Dedifferentiated amniotic fluid mesenchymal stem cell (primary cell): ENCODE measurements at regions not wholly inside any gene's neighbourhood (a gene's known extent, or its start where the extent isn't known, plus 50 kb on each side); places are given as distances from the start of the nearest gene placed in this dataset.
"Not testable (repeated sequence)": the region's sequence is repeated elsewhere in the genome, so short reads cannot be mapped to it uniquely, and the experiment has no call there.

Source experiments
- DNase-seq: peaks from one replicate; pipeline ENCODE4 v3.0.0-alpha.2; 2016; ENCODE audit errors: extremely low spot score

- DNase-seq, result peak; percentile 41
Observed at GRCh38 chr5:124179819-124180218, 566.6 kb downstream of the ZNF608 start.

- DNase-seq, result no peak
Observed at GRCh38 chr5:124178050-124178449, 568.4 kb downstream of the ZNF608 start.

GRCh38 chr5:124176692-124177091 is 569.7 kb downstream of the ZNF608 start:
- DNase-seq, result no peak

GRCh38 chr5:124173386-124173785 is 573.1 kb downstream of the ZNF608 start:
- no peak for DNase-seq

- DNase-seq, result no peak
Observed at GRCh38 chr5:124172389-124173003, 573.9 kb downstream of the ZNF608 start.

- not testable (repeated sequence) for DNase-seq
Observed at GRCh38 chr5:124168093-124168492, 578.3 kb downstream of the ZNF608 start.

GRCh38 chr5:124162767-124163532 is 583.5 kb downstream of the ZNF608 start:
- no peak for DNase-seq

- DNase-seq, result no peak
Observed at GRCh38 chr5:124161266-124161665, 585.2 kb downstream of the ZNF608 start.

- no peak for DNase-seq
Observed at GRCh38 chr5:124160265-124160664, 586.2 kb downstream of the ZNF608 start.

- DNase-seq, result no peak
Observed at GRCh38 chr5:124157320-124157719, 589.1 kb downstream of the ZNF608 start.

- no peak for DNase-seq
Observed at GRCh38 chr5:124156415-124156996, 589.9 kb downstream of the ZNF608 start.

- DNase-seq, result no peak
Observed at GRCh38 chr5:124154714-124155113, 591.7 kb downstream of the ZNF608 start.

GRCh38 chr5:124153588-124153987 is 592.9 kb downstream of the ZNF608 start:
- no peak for DNase-seq

- DNase-seq, result no peak
Observed at GRCh38 chr5:124148574-124148973, 597.9 kb downstream of the ZNF608 start.

- no peak for DNase-seq
Observed at GRCh38 chr5:124140060-124140459, 606.4 kb downstream of the ZNF608 start.

GRCh38 chr5:124139477-124139876 is 607.0 kb downstream of the ZNF608 start:
- no peak for DNase-seq

GRCh38 chr5:124136609-124137008 is 609.8 kb downstream of the ZNF608 start:
- no peak for DNase-seq

GRCh38 chr5:124134941-124135340 is 611.5 kb downstream of the ZNF608 start:
- no peak for DNase-seq

GRCh38 chr5:124133406-124133805 is 613.0 kb downstream of the ZNF608 start:
- no peak for DNase-seq

- DNase-seq, result no peak
Observed at GRCh38 chr5:124132843-124133242, 613.6 kb downstream of the ZNF608 start.

GRCh38 chr5:124131466-124131865 is 615.0 kb downstream of the ZNF608 start:
- DNase-seq, result no peak

- DNase-seq, result no peak
Observed at GRCh38 chr5:124130816-124131215, 615.6 kb downstream of the ZNF608 start.

GRCh38 chr5:124128867-124129266 is 616.9 kb downstream of the CSNK1G3 start:
- DNase-seq, result no peak
